ENCODE measurements at regions not wholly inside any gene's neighbourhood (a gene's known extent, or its start where the extent isn't known, plus 50 kb on each side); places are given as distances from the start of the nearest gene placed in this dataset.

- no peaks in the 10 kb centered on the region for H3K79me2 ChIP-seq (ENCODE audit: low read depth)
- no peak for DNase-seq
- TF ChIP-seq CTCF (conservative IDR thresholded peaks at IDR 0.05), result no peak
- TF ChIP-seq EZH2 (IDR thresholded peaks at IDR 0.05; ENCODE audit: low read depth), result no peak
- ChIA-PET CTCF (interaction anchor here (0.7 kb wide), 1 partner anchor 9 kb away, joined by 3 read pairs; no protein-coding TSS in a partner anchor), POLR2A (ENCODE audit: unreplicated experiment) (no interaction called here)
- intact Hi-C loops (cut with micrococcal nuclease; ENCODE audit: unreplicated experiment), result no loop called here
- BruUV-seq (replicated peaks), result no TSS peak
- H3F3A ChIP-seq (ENCODE audit: insufficient read depth, low read depth), result peaks cover 5% of the 10 kb centered on the region; the same call in 1 of the 2 replicates
- no peaks in the 10 kb centered on the region for H3K9me2 ChIP-seq (ENCODE audit: insufficient read depth)
- peaks cover 8% of the 10 kb centered on the region; the same call in 1 of the 2 replicates for H3K4me1 ChIP-seq (replicated peaks; ENCODE audit: insufficient read depth)
- no peaks in the 10 kb centered on the region for H3K36me3 ChIP-seq (ENCODE audit: low read depth)
- no peaks in the 10 kb centered on the region for H3K9me3 ChIP-seq (ENCODE audit: insufficient read depth, low read depth)
- no peaks in the 10 kb centered on the region for H4K20me1 ChIP-seq (ENCODE audit: insufficient read depth)
- H3K4me2 ChIP-seq, result no peak overlapping the region
- no peak overlapping the region for H3K27ac ChIP-seq
- no peaks in the 10 kb centered on the region for H3K27me3 ChIP-seq (ENCODE audit: insufficient read depth, low read depth)
- no peak overlapping the region for H3K4me3 ChIP-seq
- no peak overlapping the region for H2AFZ ChIP-seq
Observed at GRCh38 chr4:26030260-26030667, 116.2 kb downstream of the SMIM20 start.

DNA sequence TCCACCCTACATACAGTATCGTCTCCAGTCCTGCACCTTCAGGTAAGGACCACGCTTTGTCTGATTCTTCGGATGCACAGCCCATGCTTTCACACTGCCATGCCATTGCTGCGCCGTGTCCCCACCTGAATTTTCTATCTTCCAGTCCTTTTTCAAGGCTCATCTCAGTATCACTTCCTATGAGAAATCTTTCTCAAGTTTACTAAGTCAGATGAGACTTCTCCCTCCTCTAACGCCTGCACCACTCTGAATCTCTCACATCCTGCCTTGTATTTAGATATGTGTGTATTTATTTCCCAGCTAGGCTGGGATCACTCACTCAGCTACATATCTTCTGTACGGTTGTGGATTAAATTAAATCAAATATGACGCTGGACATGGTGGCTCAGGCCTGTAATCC is 116.8 kb downstream of the SMIM20 start:
- no peak overlapping the region for H2AFZ ChIP-seq
- ChIA-PET POLR2A (ENCODE audit: unreplicated experiment) (no interaction called here), CTCF (no interaction called here)
- no peaks in the 10 kb centered on the region for H3K79me2 ChIP-seq (ENCODE audit: low read depth)
- BruUV-seq (replicated peaks), result no TSS peak
- peaks cover 8% of the 10 kb centered on the region; the same call in 1 of the 2 replicates for H3K4me1 ChIP-seq (replicated peaks; ENCODE audit: insufficient read depth)
- H3K36me3 ChIP-seq (ENCODE audit: low read depth), result no peaks in the 10 kb centered on the region
- H3K4me3 ChIP-seq, result no peak overlapping the region
- H3K9me2 ChIP-seq (ENCODE audit: insufficient read depth), result no peaks in the 10 kb centered on the region
- H3K4me2 ChIP-seq, result no peak overlapping the region
- intact Hi-C loops (cut with micrococcal nuclease; ENCODE audit: unreplicated experiment), result no loop called here
- H3K27me3 ChIP-seq (ENCODE audit: insufficient read depth, low read depth), result no peaks in the 10 kb centered on the region
- H3F3A ChIP-seq (ENCODE audit: insufficient read depth, low read depth), result peaks cover 5% of the 10 kb centered on the region; the same call in 1 of the 2 replicates
- no peaks in the 10 kb centered on the region for H4K20me1 ChIP-seq (ENCODE audit: insufficient read depth)
- H3K27ac ChIP-seq, result no peak overlapping the region
- TF ChIP-seq CTCF (conservative IDR thresholded peaks at IDR 0.05) (no peak), EZH2 (IDR thresholded peaks at IDR 0.05; ENCODE audit: low read depth) (no peak)
- H3K9me3 ChIP-seq (ENCODE audit: insufficient read depth, low read depth), result no peaks in the 10 kb centered on the region
- no peak for DNase-seq

DNA sequence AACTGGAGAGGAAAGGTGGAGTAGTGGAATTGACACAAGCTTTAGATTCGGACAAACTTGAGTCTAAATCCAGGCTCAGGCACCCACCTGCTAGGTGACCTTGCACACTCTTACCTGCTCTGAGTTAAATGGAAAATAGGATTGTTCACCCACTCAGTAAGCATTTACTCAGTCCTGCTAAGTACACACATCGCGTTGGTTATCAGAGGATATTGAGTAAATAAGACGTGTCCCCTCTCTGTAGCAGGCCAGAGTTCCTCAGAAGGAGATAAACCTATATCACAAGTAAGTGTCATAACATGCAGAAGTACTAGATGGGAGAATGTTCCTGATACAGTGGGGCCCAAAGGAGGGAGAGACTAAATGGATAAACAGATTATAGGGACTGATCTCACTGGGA is 117.7 kb downstream of the SMIM20 start:
- Histone ChIP-seq H3K9me3 (ENCODE audit: insufficient read depth, low read depth) (no peaks in the 10 kb centered on the region), H2AFZ (no peak overlapping the region), H3K36me3 (ENCODE audit: low read depth) (no peaks in the 10 kb centered on the region), H3K9me2 (ENCODE audit: insufficient read depth) (no peaks in the 10 kb centered on the region), H3K4me1 (replicated peaks; ENCODE audit: insufficient read depth) (peaks cover 8% of the 10 kb centered on the region; the same call in 1 of the 2 replicates), H3K27ac (no peak overlapping the region), H3K79me2 (ENCODE audit: low read depth) (no peaks in the 10 kb centered on the region), H3F3A (ENCODE audit: insufficient read depth, low read depth) (peaks cover 5% of the 10 kb centered on the region; the same call in 1 of the 2 replicates), H3K4me3 (no peak overlapping the region), H4K20me1 (ENCODE audit: insufficient read depth) (no peaks in the 10 kb centered on the region), H3K4me2 (peak overlapping the region; percentile 23; the same call in 1 of the 2 replicates), H3K27me3 (ENCODE audit: insufficient read depth, low read depth) (no peaks in the 10 kb centered on the region)
- no peak for DNase-seq
- POLR2A ChIA-PET (ENCODE audit: unreplicated experiment), result no interaction called here
- no peak for TF ChIP-seq EZH2 (IDR thresholded peaks at IDR 0.05; ENCODE audit: low read depth)
- TF ChIP-seq CTCF (conservative IDR thresholded peaks at IDR 0.05), result no peak
- BruUV-seq (replicated peaks), result no TSS peak
- intact Hi-C loops (cut with micrococcal nuclease; ENCODE audit: unreplicated experiment), result no loop called here
- CTCF ChIA-PET, result interaction anchor here (0.7 kb wide), 1 partner anchor 289 kb away, joined by 3 read pairs; the partner anchor contains the start of gene RBPJ

Data from PC-9 (cell line).